Ovary (tissue), 7 donors: ENCODE measurements at regions not wholly inside any gene's neighbourhood (a gene's known extent, or its start where the extent isn't known, plus 50 kb on each side); places are given as distances from the start of the nearest gene placed in this dataset.

Source experiments
- DNase-seq, 5 donors: peaks; one replicate each; pipeline ENCODE4 v3.0.0-alpha.2; 2019 to 2020
- H3K27ac ChIP-seq, 2 donors: fragments of 200-600 bp; one replicate each; pipeline versions ENCODE4 v1.5.1 to v1.8.0; 2019 to 2022
- H3K27me3 ChIP-seq: fragments of 200-600 bp; one replicate; pipeline ENCODE4 v1.8.0; 2022
- H3K36me3 ChIP-seq: fragments of 200-600 bp; sonication (generic); one replicate; pipeline ENCODE4 v1.5.1; 2019
- H3K4me1 ChIP-seq: one replicate; pipeline ENCODE4 v1.8.1; 2013; ENCODE audit warnings: mild to moderate bottlenecking, moderate library complexity; ENCODE audit not compliant: insufficient read depth
- H3K4me3 ChIP-seq: fragments of 200-600 bp; sonication (generic); one replicate; pipeline ENCODE4 v1.5.1; 2017
- H3K9me3 ChIP-seq, 2 donors: fragments of 200-600 bp in 1 of 2; sonication (generic) in 1 of 2; one replicate each; pipeline versions ENCODE4 v1.5.1 to v1.8.1; 2013 to 2019; ENCODE audit warnings: mild to moderate bottlenecking in 1 of 2, moderate library complexity in 1 of 2
- CTCF ChIP-seq, 3 donors: fragments of 450-650 bp in 2 of 3; fragments of 200-600 bp in 1 of 3; IDR thresholded peaks; one replicate each; pipeline versions ENCODE4 v1.5.1 to v1.8.0; 2016 to 2022; ENCODE audit warnings: antibody characterized with exemption in 3 of 3, mild to moderate bottlenecking in 1 of 3
- EP300 ChIP-seq: sonication (generic); formaldehyde crosslinking; IDR thresholded peaks from one replicate; pipeline ENCODE4 v1.6.1; 2017; ENCODE audit warnings: antibody characterized with exemption
- POLR2A ChIP-seq: fragments of 450-650 bp; IDR thresholded peaks from one replicate; pipeline ENCODE4 v1.6.1; 2017; ENCODE audit warnings: antibody characterized with exemption, mild to moderate bottlenecking, moderate library complexity
- WGBS, 3 donors: extraction: QIAGEN DNeasy Blood & Tissue Kit in 1 of 3; methylation state at CpG; one replicate each; pipeline versions ENCODE4 v1.1.5 to v1.1.7; 2013 to 2017; 5-methylcytosine and 5-hydroxymethylcytosine counted together
- intact Hi-C, 4 donors: fragments of 100-400 bp; cut with DNase I; formaldehyde crosslinking; loops; one replicate each; pipeline versions ENCODE4 v1.11.0 to v1.15.1; 2022 to 2023
- donor health status: DM: no; HTN: no; CAD: no; lungs with moderate emphysema.
- donor health status: DM: no; HTN: no; CAD: no.
- donor health status: Bipolar disorder and iron deficiency.
- donor health status: DM: no; HTN: no; CAD: no.
- donor health status: DM: yes; HTN: yes; CAD: no.

GRCh38 chr20:11271920-11272594 is 598.3 kb upstream of the JAG1 start:
- Histone ChIP-seq H3K4me1 (peaks cover 7% of the 10 kb centered on the region), H3K27ac (no peak overlapping the region), H3K27me3 (no peaks in the 10 kb centered on the region), H3K36me3 (no peaks in the 10 kb centered on the region), H3K4me3 (no peak overlapping the region), H3K9me3 (no peaks in the 10 kb centered on the region)
- TF ChIP-seq CTCF (IDR thresholded peaks at IDR 0.05) = no peak
- TF ChIP-seq EP300 = no peak
- TF ChIP-seq POLR2A = no peak
- WGBS, 3 donors = 81 to 86% (median 85%) methylated on average over 18 of the region's 18 CpGs
- intact Hi-C loops = loop anchor here in 2 of 4 donors (5.0 kb wide), 2 partner anchors 600 to 715 kb away; partner anchors contain the start of gene JAG1 (in 1 of the 2)
- no peak for DNase-seq

- peak in 1 of 5 donors; percentile 32 for DNase-seq
- TF ChIP-seq EP300 (no peak), CTCF (IDR thresholded peaks at IDR 0.05) (peak in 2 of 3 donors; percentile 37 to 45)
- intact Hi-C loops = loop anchor here in 2 of 4 donors (5.0 kb wide), 2 partner anchors 602 to 717 kb away; partner anchors contain the start of gene JAG1 (in 1 of the 2)
- H3K36me3 ChIP-seq = no peaks in the 10 kb centered on the region
- no peak overlapping the region for H3K4me3 ChIP-seq
- no peaks in the 10 kb centered on the region for H3K27me3 ChIP-seq
- H3K27ac ChIP-seq = no peak overlapping the region
- H3K9me3 ChIP-seq = no peaks in the 10 kb centered on the region
- no peaks in the 10 kb centered on the region for H3K4me1 ChIP-seq
- WGBS, 3 donors = 10 to 14% (median 11%) methylated on average over 6 of the region's 6 CpGs
These were observed 600.4 kb upstream of the JAG1 start for GRCh38 chr20:11274141-11274594.

GRCh38 chr20:11275740-11276139 is 601.9 kb upstream of the JAG1 start:
- H3K4me3 ChIP-seq = no peak overlapping the region

GRCh38 chr20:11277170-11277569 is 603.4 kb upstream of the JAG1 start:
- Histone ChIP-seq H3K27me3 (no peaks in the 10 kb centered on the region), H3K27ac (no peak overlapping the region), H3K9me3 (no peaks in the 10 kb centered on the region), H3K4me1 (no peaks in the 10 kb centered on the region), H3K4me3 (no peak overlapping the region), H3K36me3 (no peaks in the 10 kb centered on the region)
- 65 to 72% (median 69%) methylated on average over 1 of the region's 1 CpG for WGBS, 3 donors
- intact Hi-C loops = no loop called here
- no peak for TF ChIP-seq EP300
- no peak for TF ChIP-seq CTCF (IDR thresholded peaks at IDR 0.05)
- no peak for TF ChIP-seq POLR2A
- DNase-seq = no peak

More at GRCh38 chr20:11275740-11276139, 601.9 kb upstream of the JAG1 start:
- Histone ChIP-seq H3K27ac (no peak overlapping the region), H3K36me3 (no peaks in the 10 kb centered on the region), H3K4me1 (no peaks in the 10 kb centered on the region), H3K9me3 (no peaks in the 10 kb centered on the region), H3K27me3 (no peaks in the 10 kb centered on the region)
- 93 to 98% (median 96%) methylated on average over 2 of the region's 2 CpGs for WGBS, 3 donors
- no peak for DNase-seq
- intact Hi-C loops = no loop called here
- TF ChIP-seq POLR2A = no peak
- TF ChIP-seq CTCF (IDR thresholded peaks at IDR 0.05) = no peak
- TF ChIP-seq EP300 = no peak
